ENCODE measurements at regions not wholly inside any gene's neighbourhood (a gene's known extent, or its start where the extent isn't known, plus 50 kb on each side); places are given as distances from the start of the nearest gene placed in this dataset.

- Histone ChIP-seq H3K9me3 (ENCODE audit: control insufficient read depth in 1 of 2, insufficient read depth in 1 of 2, low read length in 2 of 2) (peaks cover 0 to 4% of the 10 kb centered on the region in 2 experiments), H3K27ac (ENCODE audit: low read depth in 1 of 2, low read length in 2 of 2) (no peak overlapping the region), H3K4me3 (ENCODE audit: low read length) (no peak overlapping the region), H3K4me1 (ENCODE audit: insufficient read depth, low read length) (no peaks in the 10 kb centered on the region), H3K36me3 (ENCODE audit: insufficient read depth, low read length) (no peaks in the 10 kb centered on the region), H3K27me3 (ENCODE audit: control insufficient read depth in 1 of 2, insufficient read depth in 2 of 2, low read length in 2 of 2) (no peaks in the 10 kb centered on the region)
- CTCF ChIA-PET: no interaction called here
- ATAC-seq (ENCODE audit: poor library complexity): no peak
- H3K9me3 Mint-ChIP-seq: no peaks in the 10 kb centered on the region
- TF ChIP-seq, protein P1, sequence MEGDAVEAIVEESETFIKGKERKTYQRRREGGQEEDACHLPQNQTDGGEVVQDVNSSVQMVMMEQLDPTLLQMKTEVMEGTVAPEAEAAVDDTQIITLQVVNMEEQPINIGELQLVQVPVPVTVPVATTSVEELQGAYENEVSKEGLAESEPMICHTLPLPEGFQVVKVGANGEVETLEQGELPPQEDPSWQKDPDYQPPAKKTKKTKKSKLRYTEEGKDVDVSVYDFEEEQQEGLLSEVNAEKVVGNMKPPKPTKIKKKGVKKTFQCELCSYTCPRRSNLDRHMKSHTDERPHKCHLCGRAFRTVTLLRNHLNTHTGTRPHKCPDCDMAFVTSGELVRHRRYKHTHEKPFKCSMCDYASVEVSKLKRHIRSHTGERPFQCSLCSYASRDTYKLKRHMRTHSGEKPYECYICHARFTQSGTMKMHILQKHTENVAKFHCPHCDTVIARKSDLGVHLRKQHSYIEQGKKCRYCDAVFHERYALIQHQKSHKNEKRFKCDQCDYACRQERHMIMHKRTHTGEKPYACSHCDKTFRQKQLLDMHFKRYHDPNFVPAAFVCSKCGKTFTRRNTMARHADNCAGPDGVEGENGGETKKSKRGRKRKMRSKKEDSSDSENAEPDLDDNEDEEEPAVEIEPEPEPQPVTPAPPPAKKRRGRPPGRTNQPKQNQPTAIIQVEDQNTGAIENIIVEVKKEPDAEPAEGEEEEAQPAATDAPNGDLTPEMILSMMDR (IDR thresholded peaks at IDR 0.05): no peak
- no peaks in the 10 kb centered on the region for H3K4me1 Mint-ChIP-seq (ENCODE audit: low read depth)
- no peak overlapping the region for H3K4me3 Mint-ChIP-seq
- no peak for DNase-seq
- POLR2A ChIA-PET: no interaction called here
- intact Hi-C loops (cut with DNase I, micrococcal nuclease): no loop called here
- H3K27me3 Mint-ChIP-seq: peaks cover 15% of the 10 kb centered on the region
- H3K27ac Mint-ChIP-seq: no peak overlapping the region
- H3K36me3 Mint-ChIP-seq (ENCODE audit: low read depth): no peaks in the 10 kb centered on the region
These were observed 140.5 kb downstream of the KCNA5 start for GRCh38 chr12:5184186-5184585.

- Mint-ChIP-seq H3K36me3 (ENCODE audit: low read depth) (no peaks in the 10 kb centered on the region), H3K27ac (no peak overlapping the region), H3K27me3 (peaks cover 12% of the 10 kb centered on the region), H3K9me3 (no peaks in the 10 kb centered on the region), H3K4me3 (no peak overlapping the region), H3K4me1 (ENCODE audit: low read depth) (no peaks in the 10 kb centered on the region)
- H3K4me3 ChIP-seq (ENCODE audit: low read length): no peak overlapping the region
- no peaks in the 10 kb centered on the region for H3K36me3 ChIP-seq (ENCODE audit: insufficient read depth, low read length)
- H3K27ac ChIP-seq (ENCODE audit: low read depth in 1 of 2, low read length in 2 of 2): no peak overlapping the region
- H3K4me1 ChIP-seq (ENCODE audit: insufficient read depth, low read length): no peaks in the 10 kb centered on the region
- H3K9me3 ChIP-seq (ENCODE audit: control insufficient read depth in 1 of 2, insufficient read depth in 1 of 2, low read length in 2 of 2): peaks cover 0 to 4% of the 10 kb centered on the region in 2 experiments
- ChIA-PET CTCF (no interaction called here), POLR2A (no interaction called here)
- no peaks in the 10 kb centered on the region for H3K27me3 ChIP-seq (ENCODE audit: control insufficient read depth in 1 of 2, insufficient read depth in 2 of 2, low read length in 2 of 2)
- DNase-seq: no peak
- intact Hi-C loops (cut with DNase I, micrococcal nuclease): no loop called here
- TF ChIP-seq, protein P1 (IDR thresholded peaks at IDR 0.05): no peak
- ATAC-seq (ENCODE audit: poor library complexity): no peak
These were observed 141.9 kb downstream of the KCNA5 start for GRCh38 chr12:5185435-5186069.

- H3K9me3 Mint-ChIP-seq: no peaks in the 10 kb centered on the region
- Histone ChIP-seq H3K4me1 (ENCODE audit: insufficient read depth, low read length) (no peaks in the 10 kb centered on the region), H3K9me3 (ENCODE audit: control insufficient read depth in 1 of 2, insufficient read depth in 1 of 2, low read length in 2 of 2) (no peaks in the 10 kb centered on the region), H3K36me3 (ENCODE audit: insufficient read depth, low read length) (no peaks in the 10 kb centered on the region), H3K27me3 (ENCODE audit: control insufficient read depth in 1 of 2, insufficient read depth in 2 of 2, low read length in 2 of 2) (no peaks in the 10 kb centered on the region), H3K27ac (ENCODE audit: low read depth in 1 of 2, low read length in 2 of 2) (no peak overlapping the region), H3K4me3 (ENCODE audit: low read length) (no peak overlapping the region)
- POLR2A ChIA-PET: no interaction called here
- DNase-seq: no peak
- intact Hi-C loops (cut with DNase I, micrococcal nuclease): no loop called here
- H3K4me3 Mint-ChIP-seq: no peak overlapping the region
- TF ChIP-seq, protein P1 (IDR thresholded peaks at IDR 0.05): no peak
- H3K27ac Mint-ChIP-seq: no peak overlapping the region
- H3K27me3 Mint-ChIP-seq: peaks cover 10% of the 10 kb centered on the region
- ATAC-seq (ENCODE audit: poor library complexity): no peak
- CTCF ChIA-PET: no interaction called here
- no peaks in the 10 kb centered on the region for H3K36me3 Mint-ChIP-seq (ENCODE audit: low read depth)
- no peaks in the 10 kb centered on the region for H3K4me1 Mint-ChIP-seq (ENCODE audit: low read depth)
These were observed 143.0 kb downstream of the KCNA5 start for GRCh38 chr12:5186715-5187114.

Measured in CD4-positive, alpha-beta T cell (primary cell).